Gastrocnemius medialis (tissue), 4 donors: ENCODE measurements at regions not wholly inside any gene's neighbourhood (a gene's known extent, or its start where the extent isn't known, plus 50 kb on each side); places are given as distances from the start of the nearest gene placed in this dataset.

ENCODE experiments used
- ATAC-seq, 2 donors: fragments of 150-250 bp; one replicate each; pipeline ENCODE4 v1.9.1; 2016
- DNase-seq, 2 donors: peaks; one replicate each; pipeline ENCODE4 v3.0.0-alpha.2; 2019
- H3K27ac ChIP-seq, 4 donors: fragments of 200-600 bp; sonication (generic); 1 replicate in 1 of 4; 2 replicates in 3 of 4; pipeline ENCODE4 v1.5.1; 2016 to 2018; ENCODE audit warnings: mild to moderate bottlenecking in 2 of 4, moderate library complexity in 1 of 4
- H3K27me3 ChIP-seq, 3 donors: fragments of 200-600 bp; sonication (generic) in 2 of 3; 1 replicate in 1 of 3; 2 replicates in 2 of 3; pipeline versions ENCODE4 v1.5.1 to v1.6.0; 2016 to 2019; ENCODE audit warnings: mild to moderate bottlenecking in 1 of 3, moderate library complexity in 1 of 3
- H3K36me3 ChIP-seq, 2 donors: fragments of 200-600 bp; sonication (generic) in 1 of 2; one replicate each; pipeline ENCODE4 v1.5.1; 2017 to 2018
- H3K4me1 ChIP-seq, 2 donors: fragments of 200-600 bp; sonication (generic) in 1 of 2; one replicate each; pipeline ENCODE4 v1.5.1; 2016 to 2017; ENCODE audit warnings: mild to moderate bottlenecking in 2 of 2
- H3K4me3 ChIP-seq, 4 donors: fragments of 200-600 bp; sonication (generic) in 3 of 4; 1 replicate in 1 of 4; 2 replicates in 3 of 4; pipeline ENCODE4 v1.5.1; 2016 to 2019; ENCODE audit warnings: mild to moderate bottlenecking in 2 of 4
- H3K9me3 ChIP-seq, 3 donors: fragments of 200-600 bp; sonication (generic) in 2 of 3; 1 replicate in 1 of 3; 2 replicates in 2 of 3; pipeline ENCODE4 v1.5.1; 2016 to 2019
- POLR2A ChIP-seq, 2 donors: fragments of 450-650 bp; IDR thresholded peaks; one replicate each; pipeline ENCODE4 v1.6.1; 2017; ENCODE audit warnings: antibody characterized with exemption in 2 of 2, mild to moderate bottlenecking in 2 of 2, moderate library complexity in 2 of 2
- in situ Hi-C, 4 donors: fragments of 200-750 bp; cut with MboI; loops; one replicate each; pipeline versions ENCODE4 v1.15.0 to v1.8.0; 2017; ENCODE audit warnings: low sequenced_read_pairs in 4 of 4
- intact Hi-C: fragments of 100-400 bp; cut with DNase I; formaldehyde crosslinking; loops from one replicate; pipeline ENCODE4 v1.15.1; 2023; ENCODE audit warnings: low total_unique reads
- TF ChIP-seq, protein P1 (sequence below), 5 experiments: fragments of 450-650 bp in 3 of 5; fragments of 200-600 bp in 2 of 5; sonication (generic) in 2 of 5; IDR thresholded peaks in 4 of 5; conservative IDR thresholded peaks in 1 of 5; 1 replicate in 4 of 5; 2 replicates in 1 of 5; pipeline ENCODE4 v1.5.1; 2016 to 2019; ENCODE audit warnings: antibody characterized with exemption in 5 of 5, mild to moderate bottlenecking in 3 of 5, moderate library complexity in 3 of 5

DNA sequence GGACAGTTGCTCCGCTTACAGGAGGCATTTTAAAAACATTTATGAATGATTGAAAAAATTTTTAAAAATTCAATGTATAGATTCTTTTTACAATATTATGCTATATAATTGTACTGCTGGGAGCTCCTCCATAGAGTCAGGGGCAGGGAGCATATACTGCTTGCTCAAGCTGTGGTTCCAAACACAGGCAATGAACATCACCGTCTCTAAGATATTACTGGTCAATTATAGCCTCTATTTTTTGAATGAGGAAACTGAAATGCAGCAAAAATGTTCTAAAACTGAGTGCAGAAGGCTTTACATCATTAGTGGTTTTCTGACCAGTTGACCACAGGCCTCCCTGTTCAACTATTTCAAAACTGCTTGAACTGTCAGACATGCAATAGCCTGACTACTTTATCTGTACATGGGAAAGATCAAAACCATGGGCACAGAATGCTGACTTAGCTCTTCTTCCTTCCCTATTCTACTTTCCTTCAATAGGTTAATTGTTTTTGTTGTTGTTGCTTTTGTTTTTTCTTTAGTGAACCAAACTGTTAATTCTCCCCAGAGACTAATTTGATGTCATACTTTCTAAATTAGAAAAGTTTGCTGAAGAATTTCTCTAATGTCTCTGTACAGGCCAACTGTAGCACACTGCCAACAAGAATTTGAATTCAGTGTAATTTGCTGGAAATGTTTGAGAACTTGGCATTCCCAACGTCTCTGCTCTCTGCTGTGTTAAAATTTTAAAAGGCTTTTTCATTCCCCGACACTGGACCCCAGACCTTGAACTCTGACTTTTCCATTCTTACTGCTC is 107.6 kb upstream of the MPDZ start:
- Histone ChIP-seq H3K27me3 (no peaks in the 10 kb centered on the region), H3K4me1 (no peaks in the 10 kb centered on the region), H3K4me3 (no peak overlapping the region), H3K36me3 (no peaks in the 10 kb centered on the region), H3K9me3 (no peaks in the 10 kb centered on the region), H3K27ac (peak overlapping the region; percentile 27 to 61 (median 54))
- intact Hi-C loops: no loop called here
- peak in 1 of 2 donors; percentile 12 for DNase-seq
- no peak for TF ChIP-seq POLR2A (IDR thresholded peaks at IDR 0.05)
- TF ChIP-seq, protein P1, sequence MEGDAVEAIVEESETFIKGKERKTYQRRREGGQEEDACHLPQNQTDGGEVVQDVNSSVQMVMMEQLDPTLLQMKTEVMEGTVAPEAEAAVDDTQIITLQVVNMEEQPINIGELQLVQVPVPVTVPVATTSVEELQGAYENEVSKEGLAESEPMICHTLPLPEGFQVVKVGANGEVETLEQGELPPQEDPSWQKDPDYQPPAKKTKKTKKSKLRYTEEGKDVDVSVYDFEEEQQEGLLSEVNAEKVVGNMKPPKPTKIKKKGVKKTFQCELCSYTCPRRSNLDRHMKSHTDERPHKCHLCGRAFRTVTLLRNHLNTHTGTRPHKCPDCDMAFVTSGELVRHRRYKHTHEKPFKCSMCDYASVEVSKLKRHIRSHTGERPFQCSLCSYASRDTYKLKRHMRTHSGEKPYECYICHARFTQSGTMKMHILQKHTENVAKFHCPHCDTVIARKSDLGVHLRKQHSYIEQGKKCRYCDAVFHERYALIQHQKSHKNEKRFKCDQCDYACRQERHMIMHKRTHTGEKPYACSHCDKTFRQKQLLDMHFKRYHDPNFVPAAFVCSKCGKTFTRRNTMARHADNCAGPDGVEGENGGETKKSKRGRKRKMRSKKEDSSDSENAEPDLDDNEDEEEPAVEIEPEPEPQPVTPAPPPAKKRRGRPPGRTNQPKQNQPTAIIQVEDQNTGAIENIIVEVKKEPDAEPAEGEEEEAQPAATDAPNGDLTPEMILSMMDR (IDR thresholded peaks at IDR 0.05 in 4 of 5, conservative IDR thresholded peaks at IDR 0.05 in 1 of 5): no peak
- ATAC-seq: peak; percentile 70 to 74
- in situ Hi-C loops: no loop called here

DNA sequence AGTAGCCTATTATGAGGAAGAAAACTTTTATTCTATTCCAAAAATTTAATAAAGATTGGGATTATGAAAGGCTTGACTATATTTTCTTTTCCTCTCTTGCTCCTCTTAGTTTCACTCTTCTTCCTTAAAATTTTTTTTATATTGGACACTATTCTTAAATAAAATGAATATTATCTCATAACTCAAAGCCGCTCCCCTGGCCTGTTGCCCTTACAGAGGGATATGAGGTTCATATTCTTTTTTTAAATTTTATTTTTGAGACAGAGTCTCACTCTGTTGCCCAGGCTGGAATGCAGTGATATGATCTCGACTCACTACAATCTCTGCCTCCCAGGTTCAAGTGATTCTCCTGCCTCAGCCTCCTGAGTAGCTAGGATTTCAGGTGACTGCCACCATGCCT is 106.8 kb upstream of the MPDZ start:
- no peak for TF ChIP-seq POLR2A (IDR thresholded peaks at IDR 0.05)
- TF ChIP-seq, protein P1 (IDR thresholded peaks at IDR 0.05 in 4 of 5, conservative IDR thresholded peaks at IDR 0.05 in 1 of 5): no peak
- Histone ChIP-seq H3K36me3 (no peaks in the 10 kb centered on the region), H3K4me3 (no peak overlapping the region), H3K27me3 (no peaks in the 10 kb centered on the region), H3K9me3 (no peaks in the 10 kb centered on the region), H3K4me1 (no peaks in the 10 kb centered on the region), H3K27ac (peak overlapping the region; percentile 18 to 54 (median 34))
- intact Hi-C loops (no loop called here), in situ Hi-C loops (no loop called here)
- DNase-seq: no peak
- ATAC-seq: no peak

DNA sequence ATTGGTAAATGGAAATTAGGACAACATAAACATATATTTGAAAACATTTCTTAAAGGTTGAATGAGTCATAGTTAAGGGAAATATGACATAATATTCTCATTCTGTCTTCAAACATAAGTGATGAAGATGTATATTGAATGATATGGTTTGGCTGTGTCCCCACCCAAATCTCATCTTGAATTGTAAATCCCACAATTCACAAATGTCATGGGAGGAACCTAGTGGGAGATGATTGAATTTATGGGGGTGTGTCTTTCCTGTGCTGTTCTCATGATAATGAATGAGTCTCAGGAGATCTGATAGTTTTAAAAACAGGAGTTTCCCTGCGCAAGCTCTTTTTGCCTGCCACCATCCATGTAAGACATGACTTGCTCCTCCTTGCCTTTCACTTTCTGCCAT is 104.4 kb upstream of the MPDZ start:
- Histone ChIP-seq H3K27me3 (no peaks in the 10 kb centered on the region), H3K27ac (no peak overlapping the region), H3K4me1 (no peaks in the 10 kb centered on the region), H3K4me3 (no peak overlapping the region), H3K9me3 (no peaks in the 10 kb centered on the region), H3K36me3 (no peaks in the 10 kb centered on the region)
- ATAC-seq (no peak), DNase-seq (no peak)
- in situ Hi-C loops (no loop called here), intact Hi-C loops (no loop called here)
- TF ChIP-seq, protein P1 (IDR thresholded peaks at IDR 0.05 in 4 of 5, conservative IDR thresholded peaks at IDR 0.05 in 1 of 5): no peak
- no peak for TF ChIP-seq POLR2A (IDR thresholded peaks at IDR 0.05)

DNA sequence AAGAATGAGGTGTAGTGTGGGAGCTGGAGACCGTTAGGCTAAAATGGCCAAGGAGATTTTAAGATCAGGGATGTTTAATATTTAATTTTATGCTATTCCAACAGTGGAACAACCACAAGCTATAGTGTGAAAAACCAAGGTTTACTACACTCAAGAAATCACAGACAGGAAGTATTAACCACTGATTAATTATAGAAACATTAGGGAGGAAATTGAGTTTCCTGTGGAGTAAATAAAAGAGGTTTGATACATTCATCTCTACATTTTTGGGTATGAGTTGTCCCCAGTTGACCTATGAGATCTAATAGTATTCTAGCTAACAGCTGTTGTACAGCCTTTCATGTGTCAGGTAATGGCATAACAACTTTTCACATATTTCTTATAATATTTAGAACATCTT is 103.7 kb upstream of the MPDZ start:
- no peak overlapping the region for H3K4me3 ChIP-seq
- no peaks in the 10 kb centered on the region for H3K36me3 ChIP-seq
- TF ChIP-seq, protein P1 (IDR thresholded peaks at IDR 0.05 in 4 of 5, conservative IDR thresholded peaks at IDR 0.05 in 1 of 5): no peak
- TF ChIP-seq POLR2A (IDR thresholded peaks at IDR 0.05): no peak
- H3K9me3 ChIP-seq: no peaks in the 10 kb centered on the region
- no peaks in the 10 kb centered on the region for H3K27me3 ChIP-seq
- DNase-seq (no peak), ATAC-seq (no peak)
- H3K4me1 ChIP-seq: no peaks in the 10 kb centered on the region
- in situ Hi-C loops: no loop called here
- no peak overlapping the region for H3K27ac ChIP-seq
- intact Hi-C loops: no loop called here
